ENCODE measurements at regions not wholly inside any gene's neighbourhood (a gene's known extent, or its start where the extent isn't known, plus 50 kb on each side); places are given as distances from the start of the nearest gene placed in this dataset.
"Not testable (repeated sequence)": the region's sequence is repeated elsewhere in the genome, so short reads cannot be mapped to it uniquely, and the experiment has no call there.

- no peak overlapping the region for H3K4me3 ChIP-seq (ENCODE audit: low read length)
- no peak for TF ChIP-seq ZNF274 (IDR thresholded peaks at IDR 0.05; ENCODE audit: low read depth, low read length)
These were observed 1296.8 kb upstream of the EYS start for GRCh38 chr6:67003844-67004243.

- no peak overlapping the region for H3K4me3 ChIP-seq (ENCODE audit: low read length)
- TF ChIP-seq ZNF274 (IDR thresholded peaks at IDR 0.05; ENCODE audit: low read depth, low read length) = no peak
These were observed 1293.1 kb upstream of the EYS start for GRCh38 chr6:67000121-67000520.

- H3K4me3 ChIP-seq (ENCODE audit: low read length) = not testable (repeated sequence)
These were observed 1290.6 kb upstream of the EYS start for GRCh38 chr6:66997579-66997978.

- TF ChIP-seq ZNF274 (IDR thresholded peaks at IDR 0.05; ENCODE audit: low read depth, low read length) = no peak
- H3K4me3 ChIP-seq (ENCODE audit: low read length) = no peak overlapping the region
These were observed 1288.6 kb upstream of the EYS start for GRCh38 chr6:66995669-66996068.

GRCh38 chr6:66993708-66994107, 1286.7 kb upstream of the EYS start:
- H3K4me3 ChIP-seq (ENCODE audit: low read length) = not testable (repeated sequence)

- no peak for TF ChIP-seq ZNF274 (IDR thresholded peaks at IDR 0.05; ENCODE audit: low read depth, low read length)
- H3K4me3 ChIP-seq (ENCODE audit: low read length) = no peak overlapping the region
These were observed 1286.2 kb upstream of the EYS start for GRCh38 chr6:66993272-66993671.

- TF ChIP-seq ZNF274 (IDR thresholded peaks at IDR 0.05; ENCODE audit: low read depth, low read length) = no peak
- no peak overlapping the region for H3K4me3 ChIP-seq (ENCODE audit: low read length)
These were observed 1285.6 kb upstream of the EYS start for GRCh38 chr6:66992660-66993059.

GRCh38 chr6:66986940-66987339, 1279.9 kb upstream of the EYS start:
- H3K4me3 ChIP-seq (ENCODE audit: low read length) = no peak overlapping the region
- TF ChIP-seq ZNF274 (IDR thresholded peaks at IDR 0.05; ENCODE audit: low read depth, low read length) = no peak

- no peak for TF ChIP-seq ZNF274 (IDR thresholded peaks at IDR 0.05; ENCODE audit: low read depth, low read length)
- H3K4me3 ChIP-seq (ENCODE audit: low read length) = no peak overlapping the region
These were observed 1278.8 kb upstream of the EYS start for GRCh38 chr6:66985816-66986215.

- no peak for TF ChIP-seq ZNF274 (IDR thresholded peaks at IDR 0.05; ENCODE audit: low read depth, low read length)
- no peak overlapping the region for H3K4me3 ChIP-seq (ENCODE audit: low read length)
These were observed 1263.3 kb upstream of the EYS start for GRCh38 chr6:66970373-66970772.

- TF ChIP-seq ZNF274 (IDR thresholded peaks at IDR 0.05; ENCODE audit: low read depth, low read length) = no peak
- no peak overlapping the region for H3K4me3 ChIP-seq (ENCODE audit: low read length)
These were observed 1258.2 kb upstream of the EYS start for GRCh38 chr6:66965227-66965626.

- no peak for TF ChIP-seq ZNF274 (IDR thresholded peaks at IDR 0.05; ENCODE audit: low read depth, low read length)
- H3K4me3 ChIP-seq (ENCODE audit: low read length) = no peak overlapping the region
These were observed 1257.2 kb upstream of the EYS start for GRCh38 chr6:66964216-66964615.

GRCh38 chr6:66962082-66962481, 1255.1 kb upstream of the EYS start:
- TF ChIP-seq ZNF274 (IDR thresholded peaks at IDR 0.05; ENCODE audit: low read depth, low read length) = no peak

GRCh38 chr6:66961191-66961590, 1254.2 kb upstream of the EYS start:
- TF ChIP-seq ZNF274 (IDR thresholded peaks at IDR 0.05; ENCODE audit: low read depth, low read length) = no peak
- H3K4me3 ChIP-seq (ENCODE audit: low read length) = no peak overlapping the region

More at GRCh38 chr6:66962082-66962481, 1255.1 kb upstream of the EYS start:
- H3K4me3 ChIP-seq (ENCODE audit: low read length) = no peak overlapping the region

GRCh38 chr6:66949191-66949661, 1242.2 kb upstream of the EYS start:
- no peak overlapping the region for H3K4me3 ChIP-seq (ENCODE audit: low read length)
- TF ChIP-seq ZNF274 (IDR thresholded peaks at IDR 0.05; ENCODE audit: low read depth, low read length) = no peak

- TF ChIP-seq ZNF274 (IDR thresholded peaks at IDR 0.05; ENCODE audit: low read depth, low read length) = no peak
- H3K4me3 ChIP-seq (ENCODE audit: low read length) = no peak overlapping the region
These were observed 1241.1 kb upstream of the EYS start for GRCh38 chr6:66948106-66948505.

- no peak for TF ChIP-seq ZNF274 (IDR thresholded peaks at IDR 0.05; ENCODE audit: low read depth, low read length)
- H3K4me3 ChIP-seq (ENCODE audit: low read length) = no peak overlapping the region
These were observed 1233.0 kb upstream of the EYS start for GRCh38 chr6:66940003-66940402.

All from GM08714 (cell line).